WTC11 (cell line): ENCODE measurements at regions not wholly inside any gene's neighbourhood (a gene's known extent, or its start where the extent isn't known, plus 50 kb on each side); places are given as distances from the start of the nearest gene placed in this dataset.

Experiments used
- CTCF ChIP-seq: fragments of 200-600 bp; IDR thresholded peaks from 2 replicates; pipeline ENCODE4 v1.8.0; 2022; ENCODE audit warnings: antibody characterized with exemption
- FOXJ3 ChIP-seq: sonication (generic); formaldehyde crosslinking; IDR thresholded peaks from 2 replicates; pipeline ENCODE4 v1.9.0; 2021; ENCODE audit warnings: missing genetic modification reagents, mild to moderate bottlenecking, borderline replicate concordance

GRCh38 chr2:126988482-126988881 lies 89.8 kb downstream of the TEX51 start:
- TF ChIP-seq CTCF (no peak), FOXJ3 (no peak)
